Right lobe of liver (tissue), 6 donors: ENCODE measurements at regions not wholly inside any gene's neighbourhood (a gene's known extent, or its start where the extent isn't known, plus 50 kb on each side); places are given as distances from the start of the nearest gene placed in this dataset.

ENCODE experiments used
- ATAC-seq, 4 donors: fragments of 200-7000 bp; cut with Tn5 transposase; one replicate each; pipeline ENCODE4 v1.9.1; 2020; ENCODE audit warnings: mild to moderate bottlenecking in 4 of 4, moderate library complexity in 4 of 4
- DNase-seq, 3 donors: peaks; one replicate each; pipeline ENCODE4 v3.0.0-alpha.2; 2020
- H3K27ac ChIP-seq, 3 donors: fragments of 200-600 bp; one replicate each; pipeline ENCODE4 v1.8.0; 2022
- H3K27me3 ChIP-seq, 2 donors: fragments of 200-600 bp; one replicate each; pipeline ENCODE4 v1.8.0; 2022
- H3K36me3 ChIP-seq, 4 donors: fragments of 200-600 bp; sonication (generic) in 1 of 4; one replicate each; pipeline versions ENCODE4 v1.5.1 to v1.8.0; 2017 to 2022; ENCODE audit warnings: control low read depth in 1 of 4
- H3K4me1 ChIP-seq, 4 donors: fragments of 200-600 bp; sonication (generic) in 1 of 4; one replicate each; pipeline versions ENCODE4 v1.5.1 to v1.8.0; 2017 to 2022; ENCODE audit warnings: control low read depth in 1 of 4
- H3K4me3 ChIP-seq, 3 donors: fragments of 200-600 bp; one replicate each; pipeline ENCODE4 v1.8.0; 2022
- H3K9me3 ChIP-seq, 4 donors: fragments of 200-600 bp; sonication (generic) in 1 of 4; one replicate each; pipeline versions ENCODE4 v1.5.1 to v1.8.0; 2017 to 2022; ENCODE audit warnings: control low read depth in 1 of 4
- POLR2A ChIP-seq: fragments of 450-650 bp; IDR thresholded peaks from one replicate; pipeline ENCODE4 v1.6.1; 2017; ENCODE audit warnings: antibody characterized with exemption, mild to moderate bottlenecking
- WGBS: methylation state at CpG from one replicate; pipeline ENCODE4 v1.1.6; 2018; ENCODE audit warnings: low coverage, low lambda C conversion rate; ENCODE audit not compliant: insufficient coverage; ENCODE audit errors: missing lambda C conversion rate; 5-methylcytosine and 5-hydroxymethylcytosine counted together
- intact Hi-C, 2 donors: fragments of 100-400 bp; cut with DNase I; formaldehyde crosslinking; loops; one replicate each; pipeline versions ENCODE4 v1.11.2 to v1.14.1; 2022
- TF ChIP-seq, protein P1 (sequence below), 4 donors: fragments of 200-600 bp in 3 of 4; fragments of 450-650 bp in 1 of 4; IDR thresholded peaks; one replicate each; pipeline versions ENCODE4 v1.5.1 to v1.8.0; 2016 to 2022; ENCODE audit warnings: antibody characterized with exemption in 4 of 4, mild to moderate bottlenecking in 2 of 4
- donor health status: DM: no; HTN: yes; CAD: no.
- donor health status: DM: no; HTN: no; CAD: no.
- donor health status: DM: no; HTN: no; CAD: no.
- donor health status: DM: no; HTN: yes; CAD: no.
- donor health status: DM: no; HTN: yes; CAD: no.

DNA sequence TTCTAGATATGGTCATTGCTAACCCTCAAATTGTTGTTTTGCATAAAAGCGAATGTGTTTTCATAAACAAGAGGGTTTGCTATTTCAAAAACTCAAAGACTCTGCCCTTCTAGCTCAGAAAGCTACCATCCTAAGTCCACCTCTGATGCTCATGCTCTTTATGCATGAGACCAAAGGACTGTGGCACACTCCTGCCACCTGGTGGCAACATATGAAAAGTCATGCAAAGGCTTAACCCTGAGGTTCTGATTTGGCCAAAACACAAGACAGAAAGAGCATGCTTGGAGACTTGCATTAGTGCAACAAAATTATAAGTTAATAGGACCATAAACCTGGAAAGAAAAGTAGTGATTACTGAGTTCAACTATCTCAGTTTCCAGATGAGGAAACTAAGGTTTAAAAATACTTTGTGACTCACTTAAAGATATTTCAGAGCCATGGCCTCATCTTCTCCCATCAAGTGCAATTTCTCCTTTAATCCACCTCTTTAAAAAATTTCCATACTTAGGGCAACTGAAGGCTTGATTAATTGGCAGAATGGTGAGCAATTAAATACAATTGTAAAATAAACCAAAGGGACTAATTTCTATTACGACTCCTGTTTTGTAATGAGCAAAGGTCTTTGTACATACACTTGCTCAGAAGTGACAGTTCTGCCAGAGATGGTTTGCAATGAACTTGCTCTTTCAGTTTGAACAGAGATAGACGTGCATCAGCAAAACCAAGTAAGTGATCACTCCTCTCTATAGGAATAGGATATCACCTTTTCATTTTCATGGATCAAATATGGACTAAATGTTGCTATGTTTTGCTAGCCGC is 110.7 kb upstream of the RAD23B start:
- Histone ChIP-seq H3K4me3 (no peak overlapping the region), H3K27ac (no peak overlapping the region), H3K36me3 (no peaks in the 10 kb centered on the region), H3K9me3 (no peaks in the 10 kb centered on the region), H3K4me1 (peaks cover 0 to 20% (median 6%) of the 10 kb centered on the region in 4 donors), H3K27me3 (no peaks in the 10 kb centered on the region)
- TF ChIP-seq POLR2A: no peak
- TF ChIP-seq, protein P1, sequence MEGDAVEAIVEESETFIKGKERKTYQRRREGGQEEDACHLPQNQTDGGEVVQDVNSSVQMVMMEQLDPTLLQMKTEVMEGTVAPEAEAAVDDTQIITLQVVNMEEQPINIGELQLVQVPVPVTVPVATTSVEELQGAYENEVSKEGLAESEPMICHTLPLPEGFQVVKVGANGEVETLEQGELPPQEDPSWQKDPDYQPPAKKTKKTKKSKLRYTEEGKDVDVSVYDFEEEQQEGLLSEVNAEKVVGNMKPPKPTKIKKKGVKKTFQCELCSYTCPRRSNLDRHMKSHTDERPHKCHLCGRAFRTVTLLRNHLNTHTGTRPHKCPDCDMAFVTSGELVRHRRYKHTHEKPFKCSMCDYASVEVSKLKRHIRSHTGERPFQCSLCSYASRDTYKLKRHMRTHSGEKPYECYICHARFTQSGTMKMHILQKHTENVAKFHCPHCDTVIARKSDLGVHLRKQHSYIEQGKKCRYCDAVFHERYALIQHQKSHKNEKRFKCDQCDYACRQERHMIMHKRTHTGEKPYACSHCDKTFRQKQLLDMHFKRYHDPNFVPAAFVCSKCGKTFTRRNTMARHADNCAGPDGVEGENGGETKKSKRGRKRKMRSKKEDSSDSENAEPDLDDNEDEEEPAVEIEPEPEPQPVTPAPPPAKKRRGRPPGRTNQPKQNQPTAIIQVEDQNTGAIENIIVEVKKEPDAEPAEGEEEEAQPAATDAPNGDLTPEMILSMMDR (IDR thresholded peaks at IDR 0.05): peak; percentile 89 to 96 (median 92)
- ATAC-seq (peak; percentile 87 to 94 (median 92)), DNase-seq (peak; percentile 56 to 83 (median 71))
- 34% methylated on average over 4 of the region's 4 CpGs for WGBS
- intact Hi-C loops: no loop called here

DNA sequence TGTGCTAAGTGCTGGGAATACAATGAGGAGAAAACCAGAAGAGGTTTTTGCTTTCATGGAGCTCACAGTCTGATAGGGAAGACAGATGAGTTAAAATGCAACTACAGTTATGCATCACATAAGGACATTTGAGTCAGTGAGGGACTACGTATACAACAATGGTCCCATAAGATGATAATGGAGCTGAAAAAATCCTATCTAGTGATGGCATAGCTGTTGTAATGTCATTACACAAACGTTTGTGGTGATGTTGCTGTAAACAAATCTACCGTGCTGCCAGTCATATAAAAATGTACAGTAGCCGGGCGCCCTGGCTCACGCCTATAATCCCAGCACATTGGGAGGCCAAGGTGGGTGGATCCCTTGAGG is 110.1 kb upstream of the RAD23B start:
- Histone ChIP-seq H3K9me3 (no peaks in the 10 kb centered on the region), H3K4me1 (peaks cover 0 to 20% (median 6%) of the 10 kb centered on the region in 4 donors), H3K36me3 (no peaks in the 10 kb centered on the region), H3K27ac (no peak overlapping the region), H3K4me3 (no peak overlapping the region), H3K27me3 (no peaks in the 10 kb centered on the region)
- no peak for ATAC-seq
- TF ChIP-seq, protein P1 (IDR thresholded peaks at IDR 0.05): no peak
- no peak for TF ChIP-seq POLR2A
- no peak for DNase-seq
- intact Hi-C loops: no loop called here
- 54% methylated on average over 6 of the region's 6 CpGs for WGBS

DNA sequence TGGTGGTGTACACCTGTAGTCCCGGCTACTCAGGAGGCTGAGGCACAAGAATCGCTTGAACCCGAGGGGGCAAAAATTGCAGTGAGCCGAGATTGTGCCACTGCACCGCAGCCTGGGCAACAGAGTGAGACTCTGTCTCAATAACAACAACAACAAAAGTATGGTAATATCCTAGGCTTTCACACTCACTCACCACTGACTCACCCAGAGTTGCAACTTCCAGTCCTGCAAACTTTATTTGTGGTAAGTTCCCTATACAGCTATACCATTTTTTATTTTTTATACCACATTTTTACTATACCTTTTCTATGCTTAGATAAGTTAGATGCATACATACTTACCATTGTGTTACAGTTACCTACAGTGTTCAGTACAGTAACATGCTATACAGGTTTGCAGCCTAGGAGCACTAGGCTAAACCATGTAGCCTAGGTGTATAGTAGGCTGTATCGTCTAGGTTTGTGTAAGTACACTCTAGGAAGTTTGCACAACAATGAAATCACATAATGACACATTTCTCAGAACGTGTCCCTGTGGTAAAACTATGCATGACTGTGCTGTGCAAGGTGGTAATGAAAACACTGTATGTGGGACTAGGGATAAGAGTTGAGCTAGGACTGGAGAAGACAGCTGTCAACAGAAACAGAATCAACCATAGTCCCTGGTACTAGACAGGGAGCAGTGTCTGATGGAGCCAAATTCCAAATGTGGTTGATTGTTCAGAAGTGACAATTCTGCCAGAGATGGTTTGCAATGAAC is 109.5 kb upstream of the RAD23B start:
- no peak overlapping the region for H3K27ac ChIP-seq
- no peaks in the 10 kb centered on the region for H3K27me3 ChIP-seq
- no peaks in the 10 kb centered on the region for H3K9me3 ChIP-seq
- intact Hi-C loops: no loop called here
- H3K4me3 ChIP-seq: no peak overlapping the region
- no peaks in the 10 kb centered on the region for H3K36me3 ChIP-seq
- 0% methylated on average over 2 of the region's 7 CpGs for WGBS
- DNase-seq (no peak), ATAC-seq (peak in 1 of 4 donors; percentile 2)
- peaks cover 0 to 20% (median 6%) of the 10 kb centered on the region in 4 donors for H3K4me1 ChIP-seq
- peak; percentile 23 for TF ChIP-seq POLR2A
- TF ChIP-seq, protein P1 (IDR thresholded peaks at IDR 0.05): no peak

DNA sequence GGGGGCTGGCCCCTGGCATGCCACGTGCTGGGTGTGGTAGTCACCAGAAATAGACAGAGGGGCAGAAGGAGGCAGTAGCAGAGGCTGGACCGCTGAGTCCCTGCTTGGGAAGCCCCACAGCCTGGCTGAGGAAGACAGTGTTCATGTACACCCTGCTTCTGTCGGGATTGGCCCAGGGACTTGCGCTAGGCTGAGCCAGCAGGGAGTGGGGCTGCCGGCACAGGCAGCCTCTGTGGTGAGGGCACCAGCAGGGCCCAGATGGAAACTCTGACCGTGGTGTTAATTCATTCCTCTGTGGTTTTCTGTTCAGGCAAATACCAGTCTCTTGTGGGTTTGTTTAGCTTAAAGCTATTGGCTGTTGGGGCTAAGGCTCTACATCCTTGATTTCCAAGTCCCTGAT is 108.6 kb upstream of the RAD23B start:
- DNase-seq: peak in 1 of 3 donors; percentile 50
- H3K9me3 ChIP-seq: no peaks in the 10 kb centered on the region
- H3K4me1 ChIP-seq: peaks cover 0 to 20% (median 6%) of the 10 kb centered on the region in 4 donors
- H3K36me3 ChIP-seq: no peaks in the 10 kb centered on the region
- H3K27me3 ChIP-seq: no peaks in the 10 kb centered on the region
- ATAC-seq: no peak
- TF ChIP-seq POLR2A: no peak
- TF ChIP-seq, protein P1 (IDR thresholded peaks at IDR 0.05): no peak
- WGBS: no CpG with 5 or more reads among the region's 6 CpGs
- H3K27ac ChIP-seq: no peak overlapping the region
- intact Hi-C loops: no loop called here
- no peak overlapping the region for H3K4me3 ChIP-seq
